ENCODE measurements at regions not wholly inside any gene's neighbourhood (a gene's known extent, or its start where the extent isn't known, plus 50 kb on each side); places are given as distances from the start of the nearest gene placed in this dataset.

GRCh38 chr3:26106228-26106627 lies 316.3 kb downstream of the OXSM start:
- DNase-seq (ENCODE audit: low read depth): no peak
- H3K4me3 ChIP-seq (ENCODE audit: low read depth, low read length): no peak overlapping the region
- TF ChIP-seq, protein P1, sequence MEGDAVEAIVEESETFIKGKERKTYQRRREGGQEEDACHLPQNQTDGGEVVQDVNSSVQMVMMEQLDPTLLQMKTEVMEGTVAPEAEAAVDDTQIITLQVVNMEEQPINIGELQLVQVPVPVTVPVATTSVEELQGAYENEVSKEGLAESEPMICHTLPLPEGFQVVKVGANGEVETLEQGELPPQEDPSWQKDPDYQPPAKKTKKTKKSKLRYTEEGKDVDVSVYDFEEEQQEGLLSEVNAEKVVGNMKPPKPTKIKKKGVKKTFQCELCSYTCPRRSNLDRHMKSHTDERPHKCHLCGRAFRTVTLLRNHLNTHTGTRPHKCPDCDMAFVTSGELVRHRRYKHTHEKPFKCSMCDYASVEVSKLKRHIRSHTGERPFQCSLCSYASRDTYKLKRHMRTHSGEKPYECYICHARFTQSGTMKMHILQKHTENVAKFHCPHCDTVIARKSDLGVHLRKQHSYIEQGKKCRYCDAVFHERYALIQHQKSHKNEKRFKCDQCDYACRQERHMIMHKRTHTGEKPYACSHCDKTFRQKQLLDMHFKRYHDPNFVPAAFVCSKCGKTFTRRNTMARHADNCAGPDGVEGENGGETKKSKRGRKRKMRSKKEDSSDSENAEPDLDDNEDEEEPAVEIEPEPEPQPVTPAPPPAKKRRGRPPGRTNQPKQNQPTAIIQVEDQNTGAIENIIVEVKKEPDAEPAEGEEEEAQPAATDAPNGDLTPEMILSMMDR (IDR thresholded peaks at IDR 0.05; ENCODE audit: low read depth, low read length): no peak
- no peak for TF ChIP-seq POLR2A (IDR thresholded peaks at IDR 0.05; ENCODE audit: extremely low read depth, insufficient read length)
- TF ChIP-seq MYC (IDR thresholded peaks at IDR 0.05; ENCODE audit: low read depth, low read length): no peak
- TF ChIP-seq MAX (IDR thresholded peaks at IDR 0.05; ENCODE audit: low read depth, low read length): no peak

- TF ChIP-seq, protein P1 (IDR thresholded peaks at IDR 0.05; ENCODE audit: low read depth, low read length): no peak
- TF ChIP-seq POLR2A (IDR thresholded peaks at IDR 0.05; ENCODE audit: extremely low read depth, insufficient read length) (no peak), MYC (IDR thresholded peaks at IDR 0.05; ENCODE audit: low read depth, low read length) (no peak), MAX (IDR thresholded peaks at IDR 0.05; ENCODE audit: low read depth, low read length) (no peak)
Measured at GRCh38 chr3:26108846-26109489, 319.1 kb downstream of the OXSM start.

DNA sequence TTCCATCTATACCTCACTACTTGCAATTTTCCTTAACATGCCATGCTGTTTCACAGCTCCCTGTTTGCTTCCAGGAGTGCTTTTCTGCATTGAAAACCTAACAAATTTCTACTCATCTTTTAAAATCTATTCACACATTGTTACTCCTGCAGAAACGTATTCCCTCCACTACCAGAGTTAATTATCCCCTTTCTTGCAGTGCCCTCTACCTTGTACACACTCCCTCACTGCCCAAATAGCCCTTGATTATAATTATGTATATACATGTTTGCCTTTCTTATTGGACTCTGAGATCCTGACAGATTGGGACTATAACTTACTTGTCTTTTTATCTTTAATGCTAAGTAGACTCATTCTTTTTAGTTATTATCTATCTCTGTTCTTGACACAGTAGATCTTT lies 325.0 kb downstream of the OXSM start:
- TF ChIP-seq MYC (IDR thresholded peaks at IDR 0.05; ENCODE audit: low read depth, low read length) (no peak), POLR2A (IDR thresholded peaks at IDR 0.05; ENCODE audit: extremely low read depth, insufficient read length) (no peak), MAX (IDR thresholded peaks at IDR 0.05; ENCODE audit: low read depth, low read length) (no peak)
- TF ChIP-seq, protein P1 (IDR thresholded peaks at IDR 0.05; ENCODE audit: low read depth, low read length): no peak
- no peak for DNase-seq (ENCODE audit: low read depth)
- no peak overlapping the region for H3K4me3 ChIP-seq (ENCODE audit: low read depth, low read length)

More at GRCh38 chr3:26108846-26109489, 319.1 kb downstream of the OXSM start:
- no peak for DNase-seq (ENCODE audit: low read depth)
- no peak overlapping the region for H3K4me3 ChIP-seq (ENCODE audit: low read depth, low read length)

DNA sequence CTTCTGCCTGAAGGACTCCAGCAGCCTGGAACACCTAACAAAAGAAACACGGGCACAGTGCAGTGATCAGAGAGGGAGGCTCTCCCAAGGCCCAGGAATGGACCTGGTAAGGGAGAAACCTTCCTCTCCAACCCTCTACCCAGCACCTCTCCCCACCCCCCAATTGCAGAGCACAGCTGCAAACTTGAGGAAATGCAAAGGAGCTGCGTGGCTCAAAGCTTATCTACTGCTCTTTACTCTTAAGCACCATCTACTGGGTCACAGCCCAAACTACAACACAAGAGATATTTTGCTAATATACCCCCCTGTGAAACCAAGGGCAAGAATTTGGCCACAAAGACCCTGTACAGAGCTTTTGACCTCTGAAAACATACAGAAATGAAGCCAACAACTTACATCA lies 328.3 kb downstream of the OXSM start:
- no peak overlapping the region for H3K4me3 ChIP-seq (ENCODE audit: low read depth, low read length)
- peak; percentile 40 for DNase-seq (ENCODE audit: low read depth)
- TF ChIP-seq, protein P1 (IDR thresholded peaks at IDR 0.05; ENCODE audit: low read depth, low read length): peak; percentile 36
- TF ChIP-seq MAX (IDR thresholded peaks at IDR 0.05; ENCODE audit: low read depth, low read length): no peak

GRCh38 chr3:26132942-26133341 lies 343.1 kb downstream of the OXSM start:
- TF ChIP-seq MYC (IDR thresholded peaks at IDR 0.05; ENCODE audit: low read depth, low read length) (no peak), MAX (IDR thresholded peaks at IDR 0.05; ENCODE audit: low read depth, low read length) (no peak)
- TF ChIP-seq, protein P1 (IDR thresholded peaks at IDR 0.05; ENCODE audit: low read depth, low read length): no peak
- DNase-seq (ENCODE audit: low read depth): no peak

More at GRCh38 chr3:26132942-26133341, 343.1 kb downstream of the OXSM start:
- no peak overlapping the region for H3K4me3 ChIP-seq (ENCODE audit: low read depth, low read length)
